Neutrophil (primary cell): ENCODE measurements at regions not wholly inside any gene's neighbourhood (a gene's known extent, or its start where the extent isn't known, plus 50 kb on each side); places are given as distances from the start of the nearest gene placed in this dataset.
"Not testable (repeated sequence)": the region's sequence is repeated elsewhere in the genome, so short reads cannot be mapped to it uniquely, and the experiment has no call there.

Source experiments
- H3K27ac ChIP-seq: fragments of 200-600 bp; sonication (generic); 2 replicates; pipeline ENCODE4 v1.5.1; 2016; ENCODE audit warnings: mild to moderate bottlenecking, moderate library complexity
- H3K27me3 ChIP-seq: fragments of 200-600 bp; sonication (generic); 2 replicates; pipeline ENCODE4 v1.6.0; 2016; ENCODE audit warnings: mild to moderate bottlenecking
- H3K36me3 ChIP-seq: fragments of 200-600 bp; sonication (generic); 2 replicates; pipeline ENCODE4 v1.5.1; 2017
- H3K4me1 ChIP-seq, 2 experiments: fragments of 200-600 bp in 1 of 2; sonication (generic) in 1 of 2; 1 replicate in 1 of 2; 2 replicates in 1 of 2; pipeline versions ENCODE4 v1.5.1 to v1.6.1; 2013 to 2016; ENCODE audit warnings: low read depth in 1 of 2, low read length in 1 of 2, mild to moderate bottlenecking in 1 of 2, moderate library complexity in 1 of 2; ENCODE audit not compliant: control insufficient read depth in 1 of 2, insufficient read depth in 1 of 2
- H3K4me3 ChIP-seq, 2 experiments: fragments of 200-600 bp in 1 of 2; sonication (generic) in 1 of 2; 1 replicate in 1 of 2; 2 replicates in 1 of 2; pipeline ENCODE4 v1.5.1; 2013 to 2016; ENCODE audit warnings: low read depth in 1 of 2, low read length in 1 of 2, mild to moderate bottlenecking in 1 of 2, moderate library complexity in 1 of 2
- H3K9me3 ChIP-seq: fragments of 200-600 bp; sonication (generic); 2 replicates; pipeline ENCODE4 v1.5.1; 2016
- CTCF ChIP-seq: fragments of 200-600 bp; sonication (generic); IDR thresholded peaks from 2 replicates; pipeline ENCODE4 v1.5.1; 2016; ENCODE audit warnings: antibody characterized with exemption

GRCh38 chr6:27161946-27162603 is 85.4 kb upstream of the PRSS16 start:
- H3K36me3 ChIP-seq, result no peaks in the 10 kb centered on the region
- H3K27ac ChIP-seq, result no peak overlapping the region
- no peaks in the 10 kb centered on the region for H3K9me3 ChIP-seq
- H3K27me3 ChIP-seq, result peaks cover 6% of the 10 kb centered on the region
- H3K4me3 ChIP-seq, result no peak overlapping the region
- TF ChIP-seq CTCF, result peak; percentile 41
- peaks cover 15 to 19% of the 10 kb centered on the region in 2 experiments for H3K4me1 ChIP-seq

- H3K27ac ChIP-seq, result no peak overlapping the region
- H3K36me3 ChIP-seq, result no peaks in the 10 kb centered on the region
- H3K9me3 ChIP-seq, result no peaks in the 10 kb centered on the region
- no peaks in the 10 kb centered on the region for H3K27me3 ChIP-seq
- peaks cover 0 to 1% of the 10 kb centered on the region in 2 experiments for H3K4me1 ChIP-seq
- TF ChIP-seq CTCF, result no peak
- no peak overlapping the region for H3K4me3 ChIP-seq
These were observed 83.7 kb upstream of the PRSS16 start for GRCh38 chr6:27163834-27164233.

GRCh38 chr6:27168108-27168507 is 79.4 kb upstream of the PRSS16 start:
- TF ChIP-seq CTCF, result no peak
- H3K27ac ChIP-seq, result no peak overlapping the region
- no peaks in the 10 kb centered on the region for H3K36me3 ChIP-seq
- H3K9me3 ChIP-seq, result no peaks in the 10 kb centered on the region
- H3K27me3 ChIP-seq, result no peaks in the 10 kb centered on the region
- no peak overlapping the region for H3K4me3 ChIP-seq
- H3K4me1 ChIP-seq, result no peaks in the 10 kb centered on the region

GRCh38 chr6:27168586-27169443 is 78.7 kb upstream of the PRSS16 start:
- TF ChIP-seq CTCF, result no peak
- Histone ChIP-seq H3K27me3 (no peaks in the 10 kb centered on the region), H3K4me3 (no peak overlapping the region), H3K9me3 (no peaks in the 10 kb centered on the region), H3K4me1 (no peaks in the 10 kb centered on the region), H3K36me3 (no peaks in the 10 kb centered on the region), H3K27ac (no peak overlapping the region)

GRCh38 chr6:27172524-27173231 is 74.8 kb upstream of the PRSS16 start:
- not testable (repeated sequence) for H3K36me3 ChIP-seq, H3K4me3 ChIP-seq, H3K9me3 ChIP-seq, H3K27ac ChIP-seq
- H3K4me1 ChIP-seq, result peaks cover 11 to 16% of the 10 kb centered on the region in 2 experiments
- peaks cover 15% of the 10 kb centered on the region for H3K27me3 ChIP-seq

- peaks cover 16 to 22% of the 10 kb centered on the region in 2 experiments for H3K4me1 ChIP-seq
These were observed 74.3 kb upstream of the PRSS16 start for GRCh38 chr6:27173232-27173601.

More at GRCh38 chr6:27173232-27173601, 74.3 kb upstream of the PRSS16 start:
- peaks cover 17% of the 10 kb centered on the region for H3K27me3 ChIP-seq
- H3K9me3 ChIP-seq, H3K27ac ChIP-seq, H3K36me3 ChIP-seq, H3K4me3 ChIP-seq: not testable (repeated sequence)
